ENCODE measurements at regions not wholly inside any gene's neighbourhood (a gene's known extent, or its start where the extent isn't known, plus 50 kb on each side); places are given as distances from the start of the nearest gene placed in this dataset.

- no peak for TF ChIP-seq CTCF (IDR thresholded peaks at IDR 0.05)
- no peak for TF ChIP-seq POLR2A (IDR thresholded peaks at IDR 0.05)
- peak in 1 of 2 donors; percentile 36 for TF ChIP-seq POLR2AphosphoS5 (IDR thresholded peaks at IDR 0.05; ENCODE audit: insufficient read depth in 1 of 2, low read depth in 1 of 2)
Observed at GRCh38 chr3:102180280-102180931, 254.4 kb upstream of the ZPLD1 start.
